ENCODE measurements at regions not wholly inside any gene's neighbourhood (a gene's known extent, or its start where the extent isn't known, plus 50 kb on each side); places are given as distances from the start of the nearest gene placed in this dataset.

DNA sequence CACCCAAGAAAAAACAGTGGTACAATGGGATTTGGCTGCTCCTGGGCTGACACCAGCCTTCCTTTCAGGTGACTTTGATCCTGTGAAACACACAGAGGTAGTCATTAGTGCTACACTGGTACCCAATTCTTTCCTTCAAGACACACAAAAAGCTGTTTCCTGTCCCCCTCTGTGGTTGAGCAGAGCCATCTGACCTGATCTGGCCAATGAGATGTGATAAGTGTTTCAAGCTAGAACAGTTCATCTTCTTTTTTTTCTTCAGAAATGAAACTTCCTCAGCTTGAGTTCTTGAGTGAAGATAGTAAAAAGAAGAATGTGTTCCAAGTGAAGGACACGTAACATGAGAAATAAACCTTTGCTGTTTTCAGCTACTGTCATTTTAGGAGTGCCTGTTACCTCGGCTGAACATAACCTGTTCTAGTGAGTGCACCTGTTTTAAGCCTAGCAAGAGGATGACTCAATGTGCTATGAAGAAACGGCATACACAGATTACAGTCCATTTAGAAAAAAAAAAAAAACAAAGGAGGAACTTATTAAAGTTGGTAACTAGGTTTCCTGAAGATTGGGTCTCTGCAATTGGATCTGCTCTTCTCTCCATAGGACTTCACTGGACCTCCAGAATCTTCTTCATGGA lies 287.8 kb downstream of the GAS1 start:
- no peak for DNase-seq (ENCODE audit: low read depth, low spot score)

DNA sequence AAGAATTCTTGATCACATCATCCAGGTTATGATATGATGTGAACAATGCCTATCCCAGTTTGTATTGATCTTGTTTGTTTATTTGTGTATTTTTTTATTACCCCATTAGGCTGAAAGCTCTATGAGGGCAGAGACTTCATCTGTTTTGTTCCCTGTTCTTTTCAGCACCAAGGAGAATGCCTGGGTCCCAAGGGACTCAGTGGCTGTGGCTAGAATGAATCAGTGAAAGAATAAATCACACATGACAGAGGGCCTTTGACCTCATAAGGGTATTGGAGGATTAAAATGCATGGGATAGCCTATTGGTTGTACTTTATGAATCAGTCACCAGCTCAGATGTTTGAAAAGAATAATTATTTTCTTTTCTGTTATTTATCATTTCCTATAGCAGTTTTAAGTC lies 292.2 kb downstream of the GAS1 start:
- DNase-seq (ENCODE audit: low read depth, low spot score), result no peak

DNA sequence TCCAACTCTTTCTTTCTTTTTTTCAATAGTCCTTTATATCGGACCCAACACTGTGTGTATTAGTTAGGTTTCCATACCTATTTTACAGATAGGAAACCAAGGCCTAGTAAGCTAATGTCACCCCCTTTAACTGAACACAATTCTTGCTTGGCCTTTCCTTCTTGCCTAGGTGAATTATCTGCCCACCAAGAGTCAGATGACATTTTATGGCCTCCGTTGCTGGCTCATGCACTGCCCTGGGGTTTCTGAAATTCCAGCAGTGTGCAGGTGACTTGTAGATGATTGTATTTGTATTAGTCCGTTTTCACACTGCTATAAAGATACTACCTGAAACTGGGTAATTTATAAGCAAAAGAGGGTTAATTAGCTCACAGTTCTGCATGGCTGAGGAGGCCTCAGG lies 293.8 kb downstream of the GAS1 start:
- no peak for DNase-seq (ENCODE audit: low read depth, low spot score)

DNA sequence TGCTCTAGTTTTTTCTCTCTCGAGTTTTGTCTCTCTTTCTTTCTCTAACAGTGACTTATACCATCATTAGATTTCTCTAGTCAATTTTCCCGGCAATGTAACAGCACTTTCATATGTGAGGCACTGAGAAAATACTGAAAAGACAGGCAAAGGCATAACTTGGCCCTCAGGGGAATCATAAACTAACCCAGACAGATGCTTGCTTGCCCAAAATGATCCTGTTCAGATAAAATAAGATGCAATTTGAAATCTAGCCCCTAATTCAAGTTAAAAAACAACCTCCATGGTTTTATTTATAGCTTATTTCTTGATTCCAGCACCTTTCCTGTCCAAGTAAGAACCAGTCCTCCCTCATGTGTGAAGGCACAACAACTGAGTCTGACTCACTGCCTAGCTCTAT lies 294.6 kb downstream of the GAS1 start:
- no peak for DNase-seq (ENCODE audit: low read depth, low spot score)

DNA sequence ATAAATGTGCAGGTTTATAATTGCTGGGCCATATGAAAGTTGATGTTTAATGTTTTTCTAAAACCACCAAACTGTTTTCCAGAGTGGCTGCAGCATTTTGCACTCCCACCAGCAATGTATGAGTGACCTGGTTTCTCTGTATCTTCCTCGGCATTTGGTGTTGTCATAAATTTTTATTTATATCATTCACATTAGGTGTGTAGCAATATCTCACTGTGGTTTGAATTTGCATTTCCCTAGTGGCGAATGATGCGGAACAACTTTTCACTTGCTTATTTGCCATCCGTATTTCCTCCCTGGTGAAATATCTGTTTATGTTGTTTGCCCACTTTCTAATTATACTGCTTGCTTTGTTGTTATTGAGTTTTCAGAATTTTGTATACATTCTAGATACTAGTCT lies 295.7 kb upstream of the TUT7 start:
- DNase-seq (ENCODE audit: low read depth, low spot score), result no peak

DNA sequence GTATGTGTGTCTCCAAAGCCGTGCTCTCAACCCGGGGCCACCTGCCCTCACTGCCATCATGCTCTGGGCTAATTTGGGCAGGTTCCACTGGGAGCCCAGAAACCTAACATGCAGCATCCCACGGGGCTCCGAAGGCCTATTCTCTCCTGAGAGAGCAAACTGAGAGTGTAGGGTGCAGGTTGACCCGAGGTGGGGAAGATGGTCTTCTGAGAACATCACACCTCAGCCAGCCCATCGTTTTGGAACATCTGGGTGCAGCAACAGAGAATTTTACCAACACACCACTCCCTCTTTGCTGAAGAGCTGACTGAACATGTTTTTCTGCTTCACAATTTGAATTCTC lies 294.6 kb upstream of the TUT7 start:
- no peak for DNase-seq (ENCODE audit: low read depth, low spot score)

DNA sequence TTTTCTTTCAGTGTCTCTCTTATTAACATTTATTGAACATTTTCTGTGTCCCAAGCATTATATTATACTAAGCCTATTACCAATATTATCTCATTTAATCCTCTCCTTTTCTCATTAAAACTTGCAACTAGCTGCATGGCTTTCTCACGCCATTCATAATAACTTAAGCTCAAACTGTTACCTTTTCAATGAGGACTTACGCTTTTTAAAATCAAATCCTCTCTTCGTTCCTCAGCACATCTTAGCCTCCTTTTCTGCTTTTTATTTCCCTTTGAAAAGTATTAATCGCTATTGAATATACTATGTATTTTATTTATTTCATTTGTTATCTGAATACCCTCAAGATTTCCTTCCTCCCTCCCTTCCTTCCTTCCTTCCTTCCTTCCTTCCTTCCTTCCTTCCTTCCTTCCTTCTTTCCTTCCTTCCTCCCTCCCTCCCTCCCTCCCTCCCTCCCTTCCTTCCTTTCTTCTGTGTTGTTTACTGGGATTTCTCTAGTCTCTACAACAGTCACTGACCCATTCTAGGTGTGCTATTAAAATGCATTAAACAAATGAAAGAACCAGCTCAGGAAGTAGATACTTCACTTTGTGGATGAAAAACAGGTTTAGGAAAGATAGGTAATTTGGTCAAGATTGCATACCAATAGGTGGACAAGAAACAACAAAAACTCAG lies 294.1 kb upstream of the TUT7 start:
- no peak for DNase-seq (ENCODE audit: low read depth, low spot score)

DNA sequence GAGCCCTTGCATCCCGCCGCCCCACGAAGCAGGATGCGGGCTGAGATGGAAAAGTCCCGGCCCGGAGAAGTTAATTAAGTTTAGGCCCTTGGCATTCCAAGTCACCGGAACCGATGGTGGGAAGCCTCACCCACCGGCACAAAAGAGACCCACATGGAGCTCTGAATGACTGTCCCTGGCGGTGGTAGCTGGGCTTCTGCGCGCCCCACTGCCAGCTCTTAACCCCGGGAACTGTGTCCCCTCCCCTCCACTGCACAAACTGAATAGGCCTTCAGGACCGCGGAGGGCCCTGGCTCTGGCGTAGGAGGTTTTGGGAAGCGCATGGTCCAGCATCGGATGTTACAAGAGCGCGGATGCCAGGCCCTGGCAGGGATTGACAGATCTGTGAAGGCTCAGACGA lies 291.1 kb upstream of the TUT7 start:
- DNase-seq (ENCODE audit: low read depth, low spot score), result peak; percentile 44

DNA sequence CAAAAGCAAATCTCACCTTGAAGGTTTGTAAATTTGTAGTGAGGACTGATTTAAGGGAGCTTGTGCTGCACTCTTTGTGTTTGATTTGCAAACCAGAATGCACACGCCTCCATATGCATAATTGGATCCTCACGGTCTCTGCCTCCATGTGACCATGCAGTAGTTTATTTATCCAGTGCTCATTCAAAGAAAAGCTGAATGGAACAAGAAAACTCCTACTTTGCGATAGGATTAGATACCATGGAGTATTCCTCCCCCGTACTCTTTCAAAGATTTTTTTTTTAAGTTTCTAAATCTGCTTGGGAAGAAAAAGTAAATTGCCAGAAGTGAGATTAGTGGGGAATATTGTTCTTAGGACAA lies 290.4 kb upstream of the TUT7 start:
- no peak for DNase-seq (ENCODE audit: low read depth, low spot score)

DNA sequence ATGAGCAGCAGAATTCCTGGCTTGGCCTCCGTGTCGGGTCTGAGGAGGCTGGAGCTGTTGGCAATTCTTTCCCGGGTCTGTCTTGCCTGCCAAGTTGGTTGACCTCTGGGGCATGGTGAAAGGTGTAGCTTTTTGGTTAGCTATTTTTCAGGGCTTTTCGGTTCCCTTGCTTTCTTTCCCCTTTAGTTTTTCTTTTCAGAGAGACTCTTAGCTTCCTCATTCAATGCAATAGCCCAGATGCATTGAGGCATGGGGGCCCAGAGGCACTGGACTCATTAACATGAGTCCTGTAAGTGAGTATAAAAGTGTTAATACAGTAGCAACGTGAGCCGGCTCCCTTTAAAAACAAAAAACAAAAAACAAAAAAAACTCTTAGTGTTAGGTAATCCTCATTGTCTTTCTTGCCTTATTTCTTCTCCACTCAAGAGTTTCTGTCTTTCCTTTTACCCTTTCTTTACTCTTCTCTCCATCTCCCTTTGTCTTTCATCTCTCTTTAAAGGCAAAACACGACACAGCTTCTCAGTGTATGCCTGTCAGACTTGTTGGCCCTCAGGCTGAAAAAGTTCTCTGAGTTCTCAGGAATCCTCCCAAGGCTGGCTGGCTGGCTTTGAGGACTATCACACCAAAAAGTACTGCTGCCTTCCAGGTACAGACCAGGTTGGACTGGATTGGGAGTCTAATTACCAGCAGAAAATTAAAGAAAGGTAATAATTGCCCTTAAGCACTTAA lies 289.9 kb upstream of the TUT7 start:
- DNase-seq (ENCODE audit: low read depth, low spot score), result no peak

DNA sequence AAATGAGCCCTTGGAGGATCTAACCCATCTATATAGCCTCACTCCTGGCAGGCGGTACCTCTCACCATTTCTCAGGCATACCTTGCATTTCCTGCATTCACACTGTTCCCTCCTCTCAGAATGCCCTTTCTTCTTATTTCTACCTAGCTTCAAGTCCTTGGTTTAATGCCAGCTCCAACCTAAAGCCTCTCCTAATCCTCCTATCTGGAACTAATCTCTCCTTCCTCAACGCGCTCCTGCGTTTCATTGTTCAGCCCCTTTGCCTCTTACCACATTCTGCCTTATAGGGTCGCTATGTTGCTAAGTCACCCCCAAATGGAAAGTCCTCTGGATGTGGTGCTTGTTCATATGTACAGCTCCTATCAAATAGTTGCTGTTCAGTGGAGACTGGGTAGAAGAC lies 288.5 kb upstream of the TUT7 start:
- no peak for DNase-seq (ENCODE audit: low read depth, low spot score)

DNA sequence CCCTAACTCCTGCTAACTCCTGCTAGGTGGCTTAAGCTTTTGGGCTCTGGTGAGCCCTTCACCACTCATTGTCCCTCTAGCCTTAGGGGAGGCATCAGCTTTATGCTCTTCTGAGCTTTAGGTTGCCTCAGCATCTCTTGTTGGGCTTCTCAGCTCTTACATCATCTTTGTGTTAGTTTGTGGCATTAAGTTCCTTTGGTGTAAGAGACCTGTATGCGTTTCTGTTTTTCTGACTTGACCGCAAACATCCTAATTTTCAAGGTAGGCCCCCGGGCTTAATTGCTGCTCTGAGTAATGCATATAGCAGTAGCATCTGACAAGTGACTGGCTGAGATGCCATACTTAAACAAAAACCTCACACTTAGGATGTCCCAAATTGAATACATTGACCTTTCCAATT lies 287.8 kb upstream of the TUT7 start:
- DNase-seq (ENCODE audit: low read depth, low spot score), result no peak

DNA sequence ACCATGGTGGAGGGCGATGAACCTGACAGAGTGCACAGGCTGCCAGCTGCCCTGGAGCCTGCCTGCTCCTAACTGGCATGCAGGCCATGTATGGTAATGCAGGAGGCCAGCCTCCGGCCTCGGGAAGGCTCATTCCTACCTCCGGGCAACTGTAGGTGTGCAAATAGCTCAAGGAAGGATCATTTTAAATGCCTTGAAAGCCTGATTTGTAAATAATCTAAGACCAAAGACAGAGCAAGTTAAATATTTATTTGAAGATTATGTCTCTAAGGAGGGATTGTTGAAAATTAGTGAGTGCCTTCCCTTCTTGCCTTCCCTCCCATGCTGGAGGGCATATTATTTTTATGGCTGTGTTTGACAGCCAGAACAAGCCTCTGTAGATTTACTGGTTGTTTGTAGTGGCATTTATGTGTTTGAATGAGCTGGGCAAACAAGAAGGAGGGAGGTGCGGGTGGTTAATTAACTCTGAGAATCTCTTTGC lies 285.7 kb upstream of the TUT7 start:
- no peak for DNase-seq (ENCODE audit: low read depth, low spot score)

DNA sequence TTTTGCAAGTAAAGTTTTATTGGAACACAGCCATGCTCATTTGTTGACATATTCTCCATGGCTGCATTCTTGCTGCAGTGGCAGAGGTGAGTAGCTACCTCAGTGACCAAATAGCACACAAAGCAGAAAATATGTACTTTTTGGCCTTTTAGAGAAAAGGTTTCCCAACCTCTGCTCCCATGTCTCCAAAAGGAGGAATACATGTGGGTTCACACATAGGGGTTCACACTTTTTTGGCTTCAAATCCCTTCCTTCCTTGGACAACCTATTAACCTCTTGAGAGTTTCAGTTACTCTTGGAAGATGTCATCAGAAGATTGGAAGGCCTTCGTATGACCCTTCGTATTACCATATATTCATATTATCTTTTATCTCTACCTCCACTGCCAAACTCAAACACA lies 285.1 kb upstream of the TUT7 start:
- DNase-seq (ENCODE audit: low read depth, low spot score), result no peak

DNA sequence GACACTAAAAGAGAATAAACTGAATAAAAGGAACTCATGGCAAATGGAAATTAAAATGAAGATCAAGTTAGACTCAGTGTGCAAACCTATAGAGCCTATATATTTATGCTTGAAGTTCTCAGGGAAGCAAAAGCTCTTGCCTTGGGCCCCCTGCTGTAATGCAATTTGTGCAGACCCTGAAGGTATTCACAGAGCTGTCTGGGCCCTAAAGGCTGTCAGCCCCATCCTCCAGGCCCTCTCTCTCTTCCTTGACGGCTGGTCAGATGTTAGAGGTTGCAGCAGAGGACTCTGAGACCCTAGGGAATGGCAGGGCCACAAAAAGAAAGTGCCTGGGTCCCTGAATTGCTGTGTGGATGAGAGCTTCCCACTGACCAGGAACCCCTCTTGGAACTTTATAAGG lies 283.9 kb upstream of the TUT7 start:
- DNase-seq (ENCODE audit: low read depth, low spot score), result no peak

DNA sequence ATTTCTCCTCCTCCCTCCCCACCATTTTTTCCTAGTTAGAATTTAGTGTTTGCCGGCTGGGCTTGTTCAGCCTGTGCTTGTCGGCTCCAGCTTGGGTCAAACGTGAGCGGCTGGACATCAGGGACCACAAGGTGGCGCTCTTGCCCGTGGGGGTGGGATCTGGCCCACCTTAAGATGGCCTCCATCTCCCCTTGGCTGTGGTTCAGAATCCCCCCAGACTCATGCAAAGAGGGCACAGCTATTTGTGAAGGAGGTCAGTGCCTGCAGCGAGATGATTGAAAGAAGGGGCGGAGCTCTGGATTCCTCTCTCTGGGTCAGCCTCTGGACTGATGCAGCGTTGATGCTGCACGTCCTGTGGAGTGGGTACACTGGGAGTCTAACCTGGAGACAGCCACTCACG lies 283.3 kb upstream of the TUT7 start:
- peak; percentile 62 for DNase-seq (ENCODE audit: low read depth, low spot score)

DNA sequence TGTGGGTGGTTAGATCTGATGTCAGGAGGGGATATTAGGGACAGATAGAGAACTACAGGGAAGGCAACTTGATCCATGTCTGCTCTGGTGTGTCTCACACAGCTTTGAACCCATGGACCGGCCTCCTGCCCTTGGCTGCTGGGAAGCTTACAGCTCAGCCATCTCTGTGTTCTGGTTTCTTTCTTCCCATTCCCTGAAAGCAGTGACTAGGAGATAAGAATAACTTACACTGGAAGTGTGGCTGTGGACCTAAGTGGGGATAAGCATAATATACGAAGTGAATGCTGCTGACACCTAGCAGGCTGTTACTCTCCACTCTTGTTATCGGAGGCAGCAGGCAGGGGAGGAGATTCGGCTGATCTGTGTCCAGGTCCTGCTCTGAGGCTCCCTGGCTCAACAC lies 282.3 kb upstream of the TUT7 start:
- no peak for DNase-seq (ENCODE audit: low read depth, low spot score)

DNA sequence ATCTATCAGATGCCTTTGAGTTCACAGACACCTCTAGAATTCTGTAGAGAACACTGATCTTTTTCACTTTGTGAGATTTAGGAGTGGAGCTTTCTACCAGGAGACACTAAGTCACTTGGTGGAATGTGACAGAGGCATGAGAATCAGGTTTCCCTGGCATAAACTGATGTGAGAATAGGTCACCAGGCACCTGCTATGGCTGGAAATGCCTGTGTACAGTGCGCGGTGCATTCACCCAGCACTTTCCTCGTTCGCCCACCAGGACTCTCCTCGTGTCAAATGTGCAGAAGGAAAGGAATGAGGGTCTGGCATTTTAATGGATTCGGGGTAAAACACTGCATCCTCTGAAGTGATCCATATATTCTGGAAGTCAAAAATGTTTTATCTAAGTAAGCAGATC lies 281.8 kb upstream of the TUT7 start:
- DNase-seq (ENCODE audit: low read depth, low spot score), result no peak

DNA sequence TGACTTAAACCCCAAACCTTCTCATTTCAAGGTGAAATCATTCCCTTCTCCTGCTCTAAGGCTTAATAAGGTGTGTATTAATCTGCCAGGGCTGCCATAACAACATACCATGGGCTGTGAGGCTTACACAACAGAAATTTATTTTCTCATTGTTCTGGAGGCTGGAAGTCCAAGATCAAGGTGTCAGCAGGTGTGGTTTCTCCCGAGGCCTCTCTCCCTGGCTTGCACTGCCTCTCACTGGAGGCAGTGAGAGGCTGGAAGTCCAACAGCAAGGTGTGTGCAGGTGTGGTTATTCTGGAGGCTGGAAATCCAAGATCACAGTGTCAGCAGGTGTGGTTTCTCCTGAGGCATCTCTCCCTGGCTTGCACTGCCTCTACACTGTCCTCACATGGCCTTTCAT lies 280.3 kb upstream of the TUT7 start:
- DNase-seq (ENCODE audit: low read depth, low spot score), result no peak

DNA sequence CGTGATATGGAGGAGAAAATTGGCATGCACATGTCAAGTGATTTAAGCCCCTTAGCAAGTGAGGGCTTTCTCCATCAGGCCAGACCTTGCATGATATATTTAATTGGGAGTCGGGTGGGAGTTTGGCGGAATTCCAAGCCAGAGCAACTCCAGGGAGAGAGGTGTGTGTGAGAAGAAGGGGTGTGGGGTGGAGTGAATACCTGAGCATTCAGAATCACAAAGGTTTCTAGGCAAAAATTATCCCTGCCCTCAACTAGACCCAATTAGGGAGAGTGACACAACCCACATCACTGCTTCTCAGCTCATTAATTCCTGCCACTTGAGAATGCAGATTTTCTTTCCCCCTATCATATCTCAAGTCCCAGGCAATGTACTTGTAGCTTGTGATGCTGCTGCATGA lies 279.7 kb upstream of the TUT7 start:
- no peak for DNase-seq (ENCODE audit: low read depth, low spot score)

DNA sequence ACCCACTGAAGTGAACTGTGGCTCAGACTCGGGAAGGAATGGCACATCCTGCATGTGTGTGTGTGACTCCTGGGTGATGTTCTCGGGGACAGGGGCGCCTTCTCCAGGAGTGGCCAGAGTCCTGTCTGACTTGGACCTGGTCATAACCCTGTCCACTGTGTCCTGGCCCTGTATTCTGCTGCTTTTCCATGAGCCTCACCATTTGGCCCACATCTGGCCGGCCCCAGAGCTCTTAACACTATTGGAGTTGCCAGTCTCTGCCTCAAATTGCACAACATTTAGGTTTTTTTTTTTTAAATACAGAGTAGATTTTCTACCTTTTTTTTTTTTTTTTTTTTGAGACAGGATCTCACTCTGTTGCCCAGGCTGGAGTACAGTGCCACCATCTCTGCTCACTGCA lies 278.3 kb upstream of the TUT7 start:
- no peak for DNase-seq (ENCODE audit: low read depth, low spot score)

DNA sequence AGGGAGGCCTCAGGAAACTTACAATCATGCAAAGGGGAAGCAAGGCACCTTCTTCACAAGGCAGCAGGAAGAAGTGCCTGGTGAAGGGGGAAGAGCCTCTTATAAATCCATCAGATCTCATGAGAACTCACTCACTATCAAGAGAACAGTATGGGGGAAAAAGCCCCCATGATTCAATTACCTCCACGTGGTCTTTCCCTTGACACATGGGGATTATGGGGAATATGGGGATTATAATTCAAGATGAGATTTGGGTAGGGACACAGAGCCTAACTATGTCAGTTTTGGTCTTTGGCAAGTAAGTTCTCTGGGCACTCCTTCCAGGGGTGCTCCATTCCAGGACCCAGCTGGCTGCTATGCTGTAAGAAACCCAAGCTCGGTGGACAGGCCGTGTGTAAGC lies 275.3 kb upstream of the TUT7 start:
- no peak for DNase-seq (ENCODE audit: low read depth, low spot score)

DNA sequence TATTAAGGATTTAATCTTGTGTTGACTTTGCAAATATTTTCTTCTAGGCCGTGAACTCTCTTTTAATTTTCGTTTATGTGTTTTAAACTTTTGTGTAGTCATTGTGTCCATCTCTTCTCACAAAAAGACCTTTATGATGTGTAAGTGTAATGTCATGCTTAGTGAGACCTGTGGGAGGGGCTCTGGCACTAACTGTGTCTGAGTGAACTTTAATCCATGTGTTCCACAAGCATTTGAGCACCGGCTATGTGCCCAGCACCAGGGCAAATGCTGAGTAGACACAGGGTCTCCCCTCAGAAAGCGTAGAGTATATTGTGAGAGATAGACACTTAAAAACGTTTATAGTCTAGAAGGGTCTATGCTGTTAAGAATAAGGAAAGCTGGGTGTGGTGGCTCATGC lies 272.6 kb upstream of the TUT7 start:
- DNase-seq (ENCODE audit: low read depth, low spot score), result no peak

All from astrocyte of the hippocampus (primary cell).